Activated CD4-positive, alpha-beta memory T cell treated with anti-CD3 and anti-CD28 coated beads for 36 hours (primary cell): ENCODE measurements at regions not wholly inside any gene's neighbourhood (a gene's known extent, or its start where the extent isn't known, plus 50 kb on each side); places are given as distances from the start of the nearest gene placed in this dataset.

ENCODE experiments used
- CTCF ChIA-PET: fragments of 350-600 bp; sonication (Branson Sonifier 250); formaldehyde crosslinking; loops from one replicate; lab custom pipeline; 2021; ENCODE audit warnings: antibody characterized with exemption, inconsistent platforms; lab: Charles Lee
- POLR2A ChIA-PET: fragments of 350-600 bp; sonication (Branson Sonifier 250); formaldehyde crosslinking; loops from one replicate; lab custom pipeline; 2021; ENCODE audit warnings: antibody characterized with exemption; lab: Charles Lee
- DNase-seq: peaks from one replicate; pipeline ENCODE4 v3.0.0-alpha.2; 2020
- H3K27ac Mint-ChIP-seq: one replicate; pipeline ENCODE4 v1.8.0; 2021; ENCODE audit warnings: mixed read lengths
- H3K27me3 Mint-ChIP-seq: one replicate; pipeline ENCODE4 v1.8.0; 2021; ENCODE audit warnings: mixed read lengths
- H3K36me3 Mint-ChIP-seq: one replicate; pipeline ENCODE4 v1.8.0; 2021; ENCODE audit warnings: mixed read lengths
- H3K4me1 Mint-ChIP-seq: one replicate; pipeline ENCODE4 v1.8.0; 2021; ENCODE audit warnings: low read depth, mixed read lengths
- H3K4me3 Mint-ChIP-seq: one replicate; pipeline ENCODE4 v1.8.0; 2021; ENCODE audit warnings: mild to moderate bottlenecking, mixed read lengths
- H3K9me3 Mint-ChIP-seq: one replicate; pipeline ENCODE4 v1.8.0; 2021; ENCODE audit warnings: mixed read lengths
- intact Hi-C: fragments of 100-400 bp; cut with micrococcal nuclease; formaldehyde crosslinking; loops from one replicate; pipeline ENCODE4 v1.15.1; 2023

- Mint-ChIP-seq H3K9me3 (no peaks in the 10 kb centered on the region), H3K27me3 (no peaks in the 10 kb centered on the region), H3K4me3 (no peak overlapping the region), H3K27ac (no peak overlapping the region), H3K36me3 (no peaks in the 10 kb centered on the region), H3K4me1 (no peaks in the 10 kb centered on the region)
- POLR2A ChIA-PET: no interaction called here
- no peak for DNase-seq
- CTCF ChIA-PET: interaction anchor here (0.5 kb wide), 1 partner anchor 108 kb away, joined by 3 read pairs; no protein-coding TSS in a partner anchor
- intact Hi-C loops: no loop called here
Observed at GRCh38 chr15:35173444-35174118, 88.5 kb upstream of the NANOGP8 start.

DNA sequence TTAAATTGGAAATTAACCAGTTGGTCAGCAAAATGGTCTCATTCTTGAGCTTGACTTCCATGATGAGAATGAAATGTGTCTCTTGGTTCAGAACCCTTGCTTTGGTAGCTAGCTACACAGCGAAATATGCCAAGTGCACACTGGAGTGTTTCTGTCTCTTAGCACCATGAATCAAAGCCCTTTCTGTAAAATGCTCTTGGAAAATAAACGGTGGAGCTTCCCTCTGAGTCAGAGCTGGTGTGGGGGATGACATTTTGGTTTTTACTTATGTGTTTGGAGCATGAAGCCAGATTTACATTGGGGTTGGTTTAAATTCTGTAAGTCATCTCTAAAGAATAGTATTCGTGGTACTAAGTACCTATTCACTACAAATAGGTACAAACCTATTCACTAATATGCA, 85.1 kb upstream of the NANOGP8 start:
- intact Hi-C loops: no loop called here
- H3K27ac Mint-ChIP-seq: no peak overlapping the region
- DNase-seq: no peak
- no peaks in the 10 kb centered on the region for H3K9me3 Mint-ChIP-seq
- ChIA-PET POLR2A (interaction anchor here (0.6 kb wide), 1 partner anchor 12 kb away, joined by 3 read pairs; no protein-coding TSS in a partner anchor), CTCF (no interaction called here)
- H3K36me3 Mint-ChIP-seq: no peaks in the 10 kb centered on the region
- no peak overlapping the region for H3K4me3 Mint-ChIP-seq
- no peaks in the 10 kb centered on the region for H3K4me1 Mint-ChIP-seq
- H3K27me3 Mint-ChIP-seq: no peaks in the 10 kb centered on the region

GRCh38 chr15:35168464-35168863, 83.4 kb upstream of the NANOGP8 start:
- no peak for DNase-seq
- H3K4me3 Mint-ChIP-seq: no peak overlapping the region
- no peaks in the 10 kb centered on the region for H3K36me3 Mint-ChIP-seq
- intact Hi-C loops: no loop called here
- no peak overlapping the region for H3K27ac Mint-ChIP-seq
- no peaks in the 10 kb centered on the region for H3K27me3 Mint-ChIP-seq
- POLR2A ChIA-PET: no interaction called here
- CTCF ChIA-PET: interaction anchor here (0.8 kb wide), 1 partner anchor 247 kb away, joined by 4 read pairs; no protein-coding TSS in a partner anchor
- no peaks in the 10 kb centered on the region for H3K4me1 Mint-ChIP-seq
- H3K9me3 Mint-ChIP-seq: no peaks in the 10 kb centered on the region

GRCh38 chr15:35167675-35168074, 82.6 kb upstream of the NANOGP8 start:
- H3K4me3 Mint-ChIP-seq: no peak overlapping the region
- H3K4me1 Mint-ChIP-seq: no peaks in the 10 kb centered on the region
- H3K27me3 Mint-ChIP-seq: no peaks in the 10 kb centered on the region
- no peak for DNase-seq
- intact Hi-C loops: no loop called here
- CTCF ChIA-PET: no interaction called here
- no peaks in the 10 kb centered on the region for H3K9me3 Mint-ChIP-seq
- no peaks in the 10 kb centered on the region for H3K36me3 Mint-ChIP-seq
- POLR2A ChIA-PET: no interaction called here
- H3K27ac Mint-ChIP-seq: no peak overlapping the region

- H3K4me3 Mint-ChIP-seq: no peak overlapping the region
- no peaks in the 10 kb centered on the region for H3K4me1 Mint-ChIP-seq
- H3K27me3 Mint-ChIP-seq: no peaks in the 10 kb centered on the region
- H3K36me3 Mint-ChIP-seq: no peaks in the 10 kb centered on the region
- no peak overlapping the region for H3K27ac Mint-ChIP-seq
- intact Hi-C loops: no loop called here
- DNase-seq: no peak
- CTCF ChIA-PET: no interaction called here
- H3K9me3 Mint-ChIP-seq: no peaks in the 10 kb centered on the region
- POLR2A ChIA-PET: no interaction called here
Observed at GRCh38 chr15:35166730-35167359, 81.8 kb upstream of the NANOGP8 start.

DNA sequence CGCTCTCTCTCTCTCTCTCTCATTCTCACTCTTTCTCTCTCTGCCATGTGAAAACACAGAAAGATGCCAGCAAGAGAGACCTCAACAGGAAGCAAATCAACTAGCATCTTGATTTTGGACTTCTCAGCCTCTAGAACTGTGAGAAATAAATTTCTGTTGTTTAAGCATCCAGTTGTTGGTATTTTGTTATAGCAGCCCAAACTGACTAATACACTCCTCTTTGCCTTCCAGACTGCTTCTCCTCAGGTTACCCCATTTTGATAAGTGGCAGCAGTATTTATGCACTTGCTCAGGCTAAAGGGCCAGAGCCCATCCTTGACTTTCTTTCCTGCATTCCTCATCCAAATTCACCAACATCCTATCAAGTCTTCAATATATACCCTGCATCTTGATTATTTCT, 76.6 kb upstream of the NANOGP8 start:
- intact Hi-C loops: no loop called here
- Mint-ChIP-seq H3K27me3 (no peaks in the 10 kb centered on the region), H3K4me3 (no peak overlapping the region), H3K4me1 (no peaks in the 10 kb centered on the region), H3K36me3 (no peaks in the 10 kb centered on the region), H3K27ac (no peak overlapping the region), H3K9me3 (no peaks in the 10 kb centered on the region)
- CTCF ChIA-PET: no interaction called here
- POLR2A ChIA-PET: no interaction called here
- no peak for DNase-seq

GRCh38 chr15:35159170-35159569, 74.1 kb upstream of the NANOGP8 start:
- no peak for DNase-seq
- intact Hi-C loops: no loop called here
- Mint-ChIP-seq H3K27me3 (no peaks in the 10 kb centered on the region), H3K27ac (no peak overlapping the region), H3K36me3 (no peaks in the 10 kb centered on the region), H3K4me3 (no peak overlapping the region), H3K9me3 (no peaks in the 10 kb centered on the region), H3K4me1 (no peaks in the 10 kb centered on the region)
- ChIA-PET POLR2A (no interaction called here), CTCF (no interaction called here)

GRCh38 chr15:35151782-35152181, 66.7 kb upstream of the NANOGP8 start:
- H3K4me3 Mint-ChIP-seq: no peak overlapping the region
- H3K9me3 Mint-ChIP-seq: no peaks in the 10 kb centered on the region
- ChIA-PET POLR2A (no interaction called here), CTCF (no interaction called here)
- H3K36me3 Mint-ChIP-seq: no peaks in the 10 kb centered on the region
- peaks cover 1% of the 10 kb centered on the region for H3K27me3 Mint-ChIP-seq
- DNase-seq: no peak
- H3K4me1 Mint-ChIP-seq: no peaks in the 10 kb centered on the region
- intact Hi-C loops: no loop called here
- no peak overlapping the region for H3K27ac Mint-ChIP-seq

- Mint-ChIP-seq H3K4me1 (no peaks in the 10 kb centered on the region), H3K36me3 (no peaks in the 10 kb centered on the region), H3K27me3 (peaks cover 1% of the 10 kb centered on the region), H3K27ac (no peak overlapping the region), H3K4me3 (no peak overlapping the region), H3K9me3 (no peaks in the 10 kb centered on the region)
- ChIA-PET CTCF (no interaction called here), POLR2A (no interaction called here)
- intact Hi-C loops: no loop called here
- DNase-seq: no peak
Observed at GRCh38 chr15:35151381-35151780, 66.3 kb upstream of the NANOGP8 start.

- no peak for DNase-seq
- intact Hi-C loops: no loop called here
- ChIA-PET POLR2A (no interaction called here), CTCF (no interaction called here)
- no peaks in the 10 kb centered on the region for H3K36me3 Mint-ChIP-seq
- no peaks in the 10 kb centered on the region for H3K4me1 Mint-ChIP-seq
- H3K27ac Mint-ChIP-seq: no peak overlapping the region
- H3K4me3 Mint-ChIP-seq: no peak overlapping the region
- no peaks in the 10 kb centered on the region for H3K9me3 Mint-ChIP-seq
- H3K27me3 Mint-ChIP-seq: peaks cover 1% of the 10 kb centered on the region
Observed at GRCh38 chr15:35150361-35150760, 65.3 kb upstream of the NANOGP8 start.

DNA sequence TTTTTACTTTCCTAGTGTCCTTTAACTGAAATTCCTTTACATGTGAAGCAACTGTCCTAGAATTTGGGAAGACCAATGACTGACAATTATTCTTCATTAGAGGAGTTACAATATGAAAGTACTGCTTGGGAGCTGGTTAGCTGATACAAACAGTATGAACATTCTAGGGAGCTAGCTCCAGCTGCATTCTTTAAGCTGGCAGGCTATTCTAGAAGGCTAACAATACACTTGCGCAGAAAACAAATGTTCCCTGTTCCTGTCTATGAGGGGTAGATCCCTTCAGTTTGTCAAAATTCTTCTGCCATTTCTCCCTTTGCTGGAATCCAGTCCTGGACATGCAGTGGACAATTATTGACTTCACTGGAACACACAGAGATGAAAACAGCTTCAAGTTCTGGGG, 60.2 kb upstream of the NANOGP8 start:
- intact Hi-C loops: no loop called here
- no peak overlapping the region for H3K4me3 Mint-ChIP-seq
- no peaks in the 10 kb centered on the region for H3K36me3 Mint-ChIP-seq
- H3K27me3 Mint-ChIP-seq: peaks cover 1% of the 10 kb centered on the region
- no peak overlapping the region for H3K27ac Mint-ChIP-seq
- no peaks in the 10 kb centered on the region for H3K4me1 Mint-ChIP-seq
- DNase-seq: no peak
- ChIA-PET POLR2A (no interaction called here), CTCF (no interaction called here)
- no peaks in the 10 kb centered on the region for H3K9me3 Mint-ChIP-seq

GRCh38 chr15:35142578-35142977, 57.5 kb upstream of the NANOGP8 start:
- intact Hi-C loops: no loop called here
- Mint-ChIP-seq H3K27me3 (no peaks in the 10 kb centered on the region), H3K4me3 (no peak overlapping the region), H3K9me3 (no peaks in the 10 kb centered on the region), H3K27ac (no peak overlapping the region), H3K36me3 (no peaks in the 10 kb centered on the region), H3K4me1 (no peaks in the 10 kb centered on the region)
- POLR2A ChIA-PET: no interaction called here
- no peak for DNase-seq
- CTCF ChIA-PET: no interaction called here
